Gastrocnemius medialis (tissue), 4 donors: ENCODE measurements at regions not wholly inside any gene's neighbourhood (a gene's known extent, or its start where the extent isn't known, plus 50 kb on each side); places are given as distances from the start of the nearest gene placed in this dataset.

Source experiments
- CTCF ChIP-seq, 5 experiments: fragments of 450-650 bp in 3 of 5; fragments of 200-600 bp in 2 of 5; sonication (generic) in 2 of 5; IDR thresholded peaks in 4 of 5; conservative IDR thresholded peaks in 1 of 5; 1 replicate in 4 of 5; 2 replicates in 1 of 5; pipeline ENCODE4 v1.5.1; 2016 to 2019; ENCODE audit warnings: antibody characterized with exemption in 5 of 5, mild to moderate bottlenecking in 3 of 5, moderate library complexity in 3 of 5
- POLR2A ChIP-seq, 2 donors: fragments of 450-650 bp; IDR thresholded peaks; one replicate each; pipeline ENCODE4 v1.6.1; 2017; ENCODE audit warnings: antibody characterized with exemption in 2 of 2, mild to moderate bottlenecking in 2 of 2, moderate library complexity in 2 of 2

GRCh38 chr4:160375772-160376452 lies 1273.0 kb downstream of the RAPGEF2 start:
- TF ChIP-seq POLR2A (IDR thresholded peaks at IDR 0.05), result no peak
- no peak for TF ChIP-seq CTCF (IDR thresholded peaks at IDR 0.05 in 4 of 5, conservative IDR thresholded peaks at IDR 0.05 in 1 of 5)
